ENCODE measurements at regions not wholly inside any gene's neighbourhood (a gene's known extent, or its start where the extent isn't known, plus 50 kb on each side); places are given as distances from the start of the nearest gene placed in this dataset.

GRCh38 chr18:67308819-67309218 lies 207.7 kb downstream of the DSEL start:
- H3K9ac ChIP-seq (ENCODE audit: low read depth in 1 of 2, low read length in 2 of 2) = no peak overlapping the region
- H3K4me3 ChIP-seq (ENCODE audit: low read depth in 1 of 3, low read length in 3 of 3) = no peak overlapping the region
- H3K27ac ChIP-seq (ENCODE audit: low read depth in 1 of 2, low read length in 2 of 2) = no peak overlapping the region
- no peaks in the 10 kb centered on the region for H3K9me3 ChIP-seq (ENCODE audit: control insufficient read depth in 4 of 4, low read length in 3 of 4)
- no peaks in the 10 kb centered on the region for H3K27me3 ChIP-seq (ENCODE audit: control insufficient read depth in 4 of 4, insufficient read depth in 4 of 4, low read length in 3 of 4)
- no peak for TF ChIP-seq HNF4A (conservative IDR thresholded peaks at IDR 0.05)
- TF ChIP-seq, protein P1, sequence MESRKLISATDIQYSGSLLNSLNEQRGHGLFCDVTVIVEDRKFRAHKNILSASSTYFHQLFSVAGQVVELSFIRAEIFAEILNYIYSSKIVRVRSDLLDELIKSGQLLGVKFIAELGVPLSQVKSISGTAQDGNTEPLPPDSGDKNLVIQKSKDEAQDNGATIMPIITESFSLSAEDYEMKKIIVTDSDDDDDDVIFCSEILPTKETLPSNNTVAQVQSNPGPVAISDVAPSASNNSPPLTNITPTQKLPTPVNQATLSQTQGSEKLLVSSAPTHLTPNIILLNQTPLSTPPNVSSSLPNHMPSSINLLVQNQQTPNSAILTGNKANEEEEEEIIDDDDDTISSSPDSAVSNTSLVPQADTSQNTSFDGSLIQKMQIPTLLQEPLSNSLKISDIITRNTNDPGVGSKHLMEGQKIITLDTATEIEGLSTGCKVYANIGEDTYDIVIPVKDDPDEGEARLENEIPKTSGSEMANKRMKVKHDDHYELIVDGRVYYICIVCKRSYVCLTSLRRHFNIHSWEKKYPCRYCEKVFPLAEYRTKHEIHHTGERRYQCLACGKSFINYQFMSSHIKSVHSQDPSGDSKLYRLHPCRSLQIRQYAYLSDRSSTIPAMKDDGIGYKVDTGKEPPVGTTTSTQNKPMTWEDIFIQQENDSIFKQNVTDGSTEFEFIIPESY (IDR thresholded peaks at IDR 0.05) = no peak
- TF ChIP-seq JUND (IDR thresholded peaks at IDR 0.05) = no peak
- no peak for TF ChIP-seq CTCF (IDR thresholded peaks at IDR 0.05; ENCODE audit: low read depth, low read length, missing input control)
- no peak for TF ChIP-seq FOXA1 (IDR thresholded peaks at IDR 0.05)
- TF ChIP-seq, protein P2, sequence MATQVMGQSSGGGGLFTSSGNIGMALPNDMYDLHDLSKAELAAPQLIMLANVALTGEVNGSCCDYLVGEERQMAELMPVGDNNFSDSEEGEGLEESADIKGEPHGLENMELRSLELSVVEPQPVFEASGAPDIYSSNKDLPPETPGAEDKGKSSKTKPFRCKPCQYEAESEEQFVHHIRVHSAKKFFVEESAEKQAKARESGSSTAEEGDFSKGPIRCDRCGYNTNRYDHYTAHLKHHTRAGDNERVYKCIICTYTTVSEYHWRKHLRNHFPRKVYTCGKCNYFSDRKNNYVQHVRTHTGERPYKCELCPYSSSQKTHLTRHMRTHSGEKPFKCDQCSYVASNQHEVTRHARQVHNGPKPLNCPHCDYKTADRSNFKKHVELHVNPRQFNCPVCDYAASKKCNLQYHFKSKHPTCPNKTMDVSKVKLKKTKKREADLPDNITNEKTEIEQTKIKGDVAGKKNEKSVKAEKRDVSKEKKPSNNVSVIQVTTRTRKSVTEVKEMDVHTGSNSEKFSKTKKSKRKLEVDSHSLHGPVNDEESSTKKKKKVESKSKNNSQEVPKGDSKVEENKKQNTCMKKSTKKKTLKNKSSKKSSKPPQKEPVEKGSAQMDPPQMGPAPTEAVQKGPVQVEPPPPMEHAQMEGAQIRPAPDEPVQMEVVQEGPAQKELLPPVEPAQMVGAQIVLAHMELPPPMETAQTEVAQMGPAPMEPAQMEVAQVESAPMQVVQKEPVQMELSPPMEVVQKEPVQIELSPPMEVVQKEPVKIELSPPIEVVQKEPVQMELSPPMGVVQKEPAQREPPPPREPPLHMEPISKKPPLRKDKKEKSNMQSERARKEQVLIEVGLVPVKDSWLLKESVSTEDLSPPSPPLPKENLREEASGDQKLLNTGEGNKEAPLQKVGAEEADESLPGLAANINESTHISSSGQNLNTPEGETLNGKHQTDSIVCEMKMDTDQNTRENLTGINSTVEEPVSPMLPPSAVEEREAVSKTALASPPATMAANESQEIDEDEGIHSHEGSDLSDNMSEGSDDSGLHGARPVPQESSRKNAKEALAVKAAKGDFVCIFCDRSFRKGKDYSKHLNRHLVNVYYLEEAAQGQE (IDR thresholded peaks at IDR 0.05) = no peak
- no peak for TF ChIP-seq RXRA (IDR thresholded peaks at IDR 0.05)
- TF ChIP-seq SP1 (IDR thresholded peaks at IDR 0.05) = no peak
- TF ChIP-seq GABPA (IDR thresholded peaks at IDR 0.05 in 1 of 2, conservative IDR thresholded peaks at IDR 0.05 in 1 of 2) = no peak
- TF ChIP-seq, protein P3, sequence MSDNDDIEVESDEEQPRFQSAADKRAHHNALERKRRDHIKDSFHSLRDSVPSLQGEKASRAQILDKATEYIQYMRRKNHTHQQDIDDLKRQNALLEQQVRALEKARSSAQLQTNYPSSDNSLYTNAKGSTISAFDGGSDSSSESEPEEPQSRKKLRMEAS (IDR thresholded peaks at IDR 0.05) = no peak
- no peak for TF ChIP-seq TAF1 (conservative IDR thresholded peaks at IDR 0.05)
- no peak for TF ChIP-seq RAD21 (IDR thresholded peaks at IDR 0.05)
- no peak for TF ChIP-seq NR2F2 (IDR thresholded peaks at IDR 0.05)
- no peak for TF ChIP-seq FOXA2 (IDR thresholded peaks at IDR 0.05)
- TF ChIP-seq, protein P4, sequence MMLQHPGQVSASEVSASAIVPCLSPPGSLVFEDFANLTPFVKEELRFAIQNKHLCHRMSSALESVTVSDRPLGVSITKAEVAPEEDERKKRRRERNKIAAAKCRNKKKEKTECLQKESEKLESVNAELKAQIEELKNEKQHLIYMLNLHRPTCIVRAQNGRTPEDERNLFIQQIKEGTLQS (IDR thresholded peaks at IDR 0.05) = no peak
- 74% methylated on average over 4 of the region's 4 CpGs for WGBS
- no peaks in the 10 kb centered on the region for H3K36me3 ChIP-seq (ENCODE audit: control insufficient read depth in 4 of 4, insufficient read depth in 3 of 4, low read depth in 1 of 4, low read length in 3 of 4)
- H3K4me1 ChIP-seq (ENCODE audit: control insufficient read depth in 4 of 4, insufficient read depth in 4 of 4, low read length in 3 of 4) = no peaks in the 10 kb centered on the region
- no peak for DNase-seq (ENCODE audit: low spot score)

DNA sequence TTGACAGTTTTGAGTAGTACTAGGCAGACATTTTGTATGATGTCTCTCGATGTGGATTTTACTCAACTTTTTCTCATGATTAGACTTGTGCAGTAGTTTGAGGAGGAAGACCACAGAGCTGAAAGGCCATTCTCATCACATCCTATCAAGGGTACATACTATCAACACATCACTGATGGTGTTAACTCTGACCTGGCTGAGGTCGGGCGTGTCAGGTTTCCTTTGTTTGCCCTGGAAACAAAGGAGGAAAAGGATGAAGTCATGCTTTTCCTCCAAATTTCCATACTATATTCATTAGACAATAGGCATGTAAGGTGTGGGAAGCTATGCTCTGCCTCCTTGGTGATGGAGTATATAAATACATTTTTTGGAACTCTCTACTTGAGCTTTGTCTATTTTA lies 211.1 kb downstream of the DSEL start:
- 79% methylated on average over 3 of the region's 3 CpGs for WGBS
- no peak for DNase-seq (ENCODE audit: low spot score)
- Histone ChIP-seq H3K4me3 (ENCODE audit: low read depth in 1 of 3, low read length in 3 of 3) (no peak overlapping the region), H3K27ac (ENCODE audit: low read depth in 1 of 2, low read length in 2 of 2) (no peak overlapping the region), H3K9me3 (ENCODE audit: control insufficient read depth in 4 of 4, low read length in 3 of 4) (peaks cover 0 to 4% (median 2%) of the 10 kb centered on the region in 4 donors), H3K36me3 (ENCODE audit: control insufficient read depth in 4 of 4, insufficient read depth in 3 of 4, low read depth in 1 of 4, low read length in 3 of 4) (no peaks in the 10 kb centered on the region), H3K9ac (ENCODE audit: low read depth in 1 of 2, low read length in 2 of 2) (no peak overlapping the region), H3K27me3 (ENCODE audit: control insufficient read depth in 4 of 4, insufficient read depth in 4 of 4, low read length in 3 of 4) (no peaks in the 10 kb centered on the region), H3K4me1 (ENCODE audit: control insufficient read depth in 4 of 4, insufficient read depth in 4 of 4, low read length in 3 of 4) (no peaks in the 10 kb centered on the region)
- TF ChIP-seq SP1 (IDR thresholded peaks at IDR 0.05) (no peak), RXRA (IDR thresholded peaks at IDR 0.05) (no peak), GABPA (IDR thresholded peaks at IDR 0.05 in 1 of 2, conservative IDR thresholded peaks at IDR 0.05 in 1 of 2) (no peak), RAD21 (IDR thresholded peaks at IDR 0.05) (no peak), FOXA1 (IDR thresholded peaks at IDR 0.05) (no peak), YY1 (IDR thresholded peaks at IDR 0.05) (no peak), EGR1 (IDR thresholded peaks at IDR 0.05; ENCODE audit: low read depth in 2 of 2) (no peak), HNF4A (conservative IDR thresholded peaks at IDR 0.05) (no peak), TAF1 (conservative IDR thresholded peaks at IDR 0.05) (no peak), CTCF (IDR thresholded peaks at IDR 0.05; ENCODE audit: low read depth, low read length, missing input control) (no peak), HNF4G (IDR thresholded peaks at IDR 0.05) (no peak)
- TF ChIP-seq, protein P3 (IDR thresholded peaks at IDR 0.05) = no peak
- TF ChIP-seq, protein P2 (IDR thresholded peaks at IDR 0.05) = no peak

All from liver (tissue), 8 donors.